Esophagus muscularis mucosa (tissue), 4 donors: ENCODE measurements at regions not wholly inside any gene's neighbourhood (a gene's known extent, or its start where the extent isn't known, plus 50 kb on each side); places are given as distances from the start of the nearest gene placed in this dataset.

ENCODE experiments used
- EP300 ChIP-seq: sonication (generic); formaldehyde crosslinking; IDR thresholded peaks from one replicate; pipeline ENCODE4 v1.6.1; 2017; ENCODE audit warnings: antibody characterized with exemption
- POLR2A ChIP-seq: fragments of 450-650 bp; IDR thresholded peaks from one replicate; pipeline ENCODE4 v1.6.1; 2017; ENCODE audit warnings: antibody characterized with exemption, moderate library complexity, mild to moderate bottlenecking, low read depth
- POLR2AphosphoS5 ChIP-seq, 2 donors: sonication (generic); formaldehyde crosslinking; IDR thresholded peaks; one replicate each; pipeline ENCODE4 v1.6.1; 2017; ENCODE audit warnings: antibody characterized with exemption in 2 of 2
- TF ChIP-seq, protein P1 (sequence below), 3 experiments: fragments of 200-600 bp in 2 of 3; fragments of 450-650 bp in 1 of 3; sonication (generic) in 2 of 3; IDR thresholded peaks; one replicate each; pipeline ENCODE4 v1.5.1; 2017 to 2019; ENCODE audit warnings: antibody characterized with exemption in 3 of 3, mild to moderate bottlenecking in 2 of 3, moderate library complexity in 1 of 3

GRCh38 chr15:85897895-85898717 is 103.4 kb upstream of the KLHL25 start:
- TF ChIP-seq POLR2A (no peak), EP300 (no peak), POLR2AphosphoS5 (IDR thresholded peaks at IDR 0.05) (no peak)
- TF ChIP-seq, protein P1, sequence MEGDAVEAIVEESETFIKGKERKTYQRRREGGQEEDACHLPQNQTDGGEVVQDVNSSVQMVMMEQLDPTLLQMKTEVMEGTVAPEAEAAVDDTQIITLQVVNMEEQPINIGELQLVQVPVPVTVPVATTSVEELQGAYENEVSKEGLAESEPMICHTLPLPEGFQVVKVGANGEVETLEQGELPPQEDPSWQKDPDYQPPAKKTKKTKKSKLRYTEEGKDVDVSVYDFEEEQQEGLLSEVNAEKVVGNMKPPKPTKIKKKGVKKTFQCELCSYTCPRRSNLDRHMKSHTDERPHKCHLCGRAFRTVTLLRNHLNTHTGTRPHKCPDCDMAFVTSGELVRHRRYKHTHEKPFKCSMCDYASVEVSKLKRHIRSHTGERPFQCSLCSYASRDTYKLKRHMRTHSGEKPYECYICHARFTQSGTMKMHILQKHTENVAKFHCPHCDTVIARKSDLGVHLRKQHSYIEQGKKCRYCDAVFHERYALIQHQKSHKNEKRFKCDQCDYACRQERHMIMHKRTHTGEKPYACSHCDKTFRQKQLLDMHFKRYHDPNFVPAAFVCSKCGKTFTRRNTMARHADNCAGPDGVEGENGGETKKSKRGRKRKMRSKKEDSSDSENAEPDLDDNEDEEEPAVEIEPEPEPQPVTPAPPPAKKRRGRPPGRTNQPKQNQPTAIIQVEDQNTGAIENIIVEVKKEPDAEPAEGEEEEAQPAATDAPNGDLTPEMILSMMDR (IDR thresholded peaks at IDR 0.05): no peak
